GM19372 (cell line): ENCODE measurements at regions not wholly inside any gene's neighbourhood (a gene's known extent, or its start where the extent isn't known, plus 50 kb on each side); places are given as distances from the start of the nearest gene placed in this dataset.
"Not testable (repeated sequence)": the region's sequence is repeated elsewhere in the genome, so short reads cannot be mapped to it uniquely, and the experiment has no call there.

ENCODE experiments used
- ATAC-seq: cut with Tn5 transposase; IDR thresholded peaks from one replicate; pipeline ENCODE4 v1.9.1; 2021; ENCODE audit warnings: mild to moderate bottlenecking, low read depth, moderate library complexity; ENCODE audit not compliant: unreplicated experiment

DNA sequence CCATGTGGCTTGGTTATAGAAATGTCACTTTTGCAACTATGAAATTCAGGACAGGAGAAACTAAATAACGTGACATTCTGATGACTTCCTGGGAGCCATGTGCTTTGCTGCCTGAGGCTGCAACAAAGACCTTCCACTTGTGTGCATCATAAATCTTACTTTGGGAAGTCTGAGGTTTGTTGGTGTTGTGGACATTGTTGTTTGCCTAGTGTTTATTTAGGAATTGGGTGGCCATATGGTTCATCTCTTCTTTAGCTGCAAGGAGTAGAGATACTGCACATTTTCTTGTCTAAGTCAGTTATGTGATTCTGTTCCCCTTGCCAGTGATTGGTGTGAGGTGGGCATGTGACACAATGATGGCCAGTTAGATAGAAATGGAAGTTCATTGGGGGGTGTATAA, 167.3 kb upstream of the SSTR1 start:
- no peak for ATAC-seq

DNA sequence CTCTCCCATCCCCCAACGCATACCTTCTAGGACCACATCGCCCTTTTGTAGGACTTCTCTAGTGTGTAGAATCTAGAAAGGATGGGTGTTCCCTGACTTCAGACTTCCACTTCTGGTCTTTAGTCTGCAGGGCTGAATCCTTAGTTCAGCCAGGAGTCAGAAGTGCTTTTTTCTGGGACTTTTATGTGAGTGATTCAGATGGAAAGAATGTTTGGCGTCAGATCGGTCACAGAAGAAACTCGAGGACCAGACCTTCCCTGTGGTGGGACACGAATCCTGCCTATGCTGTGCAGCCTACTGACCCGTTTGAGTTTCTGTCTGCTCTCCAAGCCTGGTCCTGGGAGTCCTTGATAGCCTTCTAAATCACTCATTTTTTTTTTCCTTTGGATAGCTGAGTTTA, 165.4 kb upstream of the SSTR1 start:
- ATAC-seq: no peak

DNA sequence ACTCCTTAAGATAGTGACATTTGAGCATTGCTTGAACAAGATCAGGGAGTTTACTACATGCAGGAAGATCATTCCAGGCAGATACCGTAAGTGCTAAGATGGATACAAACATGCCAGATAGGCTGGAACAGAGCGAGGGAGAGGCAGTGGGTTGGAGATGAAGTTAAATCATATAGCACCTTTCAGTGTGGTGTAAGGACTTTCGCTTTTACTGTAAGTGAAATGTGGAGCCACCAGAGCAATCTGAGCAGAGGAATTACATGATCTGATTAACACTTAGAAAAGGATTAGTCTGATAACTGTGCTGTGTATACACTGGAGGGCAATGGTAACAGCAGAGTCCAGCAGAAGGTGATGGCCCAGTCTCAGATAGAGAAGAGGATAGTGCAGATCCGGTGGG, 163.0 kb upstream of the SSTR1 start:
- ATAC-seq: no peak

DNA sequence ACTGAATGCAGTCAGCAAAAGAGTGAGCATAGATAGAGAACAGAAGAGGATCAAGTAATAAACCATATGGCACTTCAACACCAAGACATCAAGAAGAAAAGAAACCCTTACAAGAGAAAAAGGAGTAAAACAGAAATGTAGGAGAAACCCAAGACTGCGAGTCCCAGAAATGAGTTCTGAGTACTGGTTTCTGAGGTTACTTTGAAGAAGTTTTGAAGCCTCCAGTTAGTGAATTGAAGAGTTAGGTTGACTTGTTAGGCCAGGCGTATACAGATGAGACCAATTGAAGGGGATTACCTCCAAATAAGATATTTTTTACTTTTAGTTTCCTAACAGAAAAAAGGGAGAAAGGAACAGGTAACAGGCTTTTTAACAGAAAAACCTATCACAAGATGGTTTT, 162.2 kb upstream of the SSTR1 start:
- ATAC-seq: no peak

DNA sequence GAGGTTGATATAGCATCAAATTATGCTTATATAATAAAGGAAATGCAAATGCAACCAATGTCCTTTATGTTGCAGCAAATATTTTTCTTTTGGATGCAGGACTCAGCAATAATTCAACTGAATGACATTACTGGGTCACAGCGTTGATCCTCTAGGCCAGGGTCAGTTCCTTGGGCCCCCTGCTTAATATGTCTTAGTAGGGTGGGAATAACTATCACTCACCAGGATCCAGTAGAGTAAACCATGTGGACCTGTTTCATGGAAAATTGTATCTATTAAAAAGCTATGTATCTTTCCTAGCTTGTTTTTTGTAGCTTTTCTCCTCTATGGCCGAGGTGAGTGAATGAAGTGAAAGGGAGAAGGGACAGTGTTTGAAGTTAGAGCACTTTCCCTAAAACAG, 161.5 kb upstream of the SSTR1 start:
- no peak for ATAC-seq

DNA sequence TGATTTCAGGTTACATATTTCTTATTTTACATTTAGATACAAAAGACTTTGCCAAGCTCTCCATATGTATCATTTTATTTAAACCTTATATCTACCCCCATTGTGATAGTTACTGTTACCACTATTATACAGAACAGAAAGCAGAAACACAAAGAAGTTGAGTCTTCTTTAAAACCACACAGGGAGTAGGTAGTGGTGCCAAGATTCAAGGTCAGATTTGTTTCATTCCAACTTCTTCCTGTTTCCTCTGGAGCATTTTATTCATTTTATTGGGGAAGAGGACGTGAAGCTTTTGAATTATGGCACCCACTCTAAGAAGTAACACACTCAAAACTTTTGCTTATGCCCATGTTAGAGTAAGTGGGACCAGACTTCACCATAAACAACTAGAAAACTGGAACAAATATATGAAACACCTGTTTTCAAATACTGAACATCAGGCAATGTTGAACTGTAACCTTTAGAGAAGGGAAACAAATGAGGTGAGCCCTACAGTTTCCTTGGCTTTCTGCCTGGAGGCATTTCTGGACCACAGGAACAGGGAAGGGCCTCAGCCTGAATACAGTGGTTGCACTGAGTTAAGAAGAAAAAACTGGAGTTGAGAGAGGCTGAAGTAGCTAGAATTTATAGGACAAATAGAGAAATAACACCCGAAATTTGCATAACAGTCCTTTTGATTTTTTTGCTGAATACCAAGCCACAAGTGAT, 160.4 kb upstream of the SSTR1 start:
- ATAC-seq: no peak

DNA sequence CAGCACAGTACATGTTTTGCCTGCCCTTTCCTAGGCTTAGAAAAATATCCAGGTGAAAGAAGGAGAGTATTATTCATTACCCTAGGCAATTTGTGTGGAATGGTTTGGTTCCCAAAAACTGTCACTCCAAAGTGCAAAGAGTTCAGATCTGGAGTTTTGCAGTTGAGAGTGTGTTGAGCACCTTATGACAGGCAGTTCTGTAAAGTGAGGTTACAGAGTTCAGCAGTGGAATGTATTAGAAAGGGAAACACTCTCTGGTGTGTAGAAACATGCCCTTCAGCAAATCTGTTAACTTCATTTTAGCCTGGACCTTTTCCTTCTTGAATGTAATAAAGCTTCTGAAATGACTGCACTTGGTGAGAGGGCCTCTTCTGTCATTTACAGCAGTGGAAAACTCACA, 154.0 kb upstream of the SSTR1 start:
- ATAC-seq: no peak

DNA sequence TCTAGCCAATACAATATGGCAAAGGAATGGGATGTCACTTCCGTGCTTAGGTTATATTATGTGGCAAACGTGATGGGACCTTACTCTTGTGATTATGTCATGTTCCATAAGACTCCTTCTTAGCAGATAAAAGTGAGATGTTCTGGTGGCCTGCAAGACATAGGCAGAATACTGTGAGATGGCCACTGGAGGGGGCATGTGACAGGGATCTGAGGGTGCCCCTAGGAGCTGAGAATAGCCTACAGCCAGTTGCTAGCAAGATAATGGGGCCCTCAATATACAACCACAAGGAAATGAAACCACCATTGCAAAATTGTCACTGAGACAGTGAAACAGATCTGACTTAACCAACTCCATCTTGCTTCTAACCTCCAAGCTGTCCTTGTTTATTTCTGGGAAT, 151.4 kb upstream of the SSTR1 start:
- no peak for ATAC-seq

DNA sequence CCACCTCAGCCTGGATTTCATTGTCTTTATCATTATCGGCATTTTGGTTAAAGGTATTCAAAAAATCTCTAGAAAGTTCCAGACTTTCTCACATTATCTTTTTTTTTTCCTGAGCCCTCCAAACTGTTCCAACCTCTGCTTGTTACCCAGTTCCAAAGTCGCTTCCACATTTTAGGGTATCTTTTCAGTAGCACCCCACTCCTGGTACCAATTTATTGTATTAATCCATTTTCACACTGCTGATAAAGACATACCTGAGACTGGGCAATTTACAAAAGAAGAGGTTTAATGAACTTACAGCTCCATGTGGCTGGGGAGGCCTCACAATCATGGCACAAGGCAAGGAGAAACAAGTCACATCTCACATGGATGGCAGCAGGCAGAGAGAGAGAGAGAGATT, 145.5 kb upstream of the SSTR1 start:
- not testable (repeated sequence) for ATAC-seq

DNA sequence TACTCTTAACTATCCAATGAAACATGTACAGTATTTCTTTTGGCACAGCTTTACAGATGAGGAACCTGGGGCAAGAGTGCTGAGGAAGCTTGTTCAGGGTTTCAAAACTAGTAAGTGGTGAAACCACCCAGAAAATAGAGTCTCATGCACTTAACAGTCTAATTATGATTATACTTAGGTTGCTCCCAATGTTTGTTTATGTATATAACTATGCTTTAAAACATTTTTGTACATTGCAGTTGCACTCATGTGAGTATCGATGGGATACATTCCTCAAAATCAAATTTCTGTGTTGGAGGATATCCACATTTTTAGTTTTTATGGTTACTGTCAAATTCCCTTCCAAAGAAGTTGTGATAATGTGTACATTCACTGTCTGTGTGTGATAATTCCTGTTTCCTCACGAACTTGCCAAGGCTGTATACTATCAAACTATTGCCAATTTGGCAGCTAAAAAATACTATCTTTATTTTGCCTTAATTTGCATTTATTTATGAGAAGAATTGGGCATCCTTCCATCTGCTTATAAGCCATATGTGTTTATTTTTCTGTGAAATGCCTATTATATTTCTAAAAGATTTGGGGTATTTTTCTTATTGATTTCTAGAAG, 143.9 kb upstream of the SSTR1 start:
- no peak for ATAC-seq

DNA sequence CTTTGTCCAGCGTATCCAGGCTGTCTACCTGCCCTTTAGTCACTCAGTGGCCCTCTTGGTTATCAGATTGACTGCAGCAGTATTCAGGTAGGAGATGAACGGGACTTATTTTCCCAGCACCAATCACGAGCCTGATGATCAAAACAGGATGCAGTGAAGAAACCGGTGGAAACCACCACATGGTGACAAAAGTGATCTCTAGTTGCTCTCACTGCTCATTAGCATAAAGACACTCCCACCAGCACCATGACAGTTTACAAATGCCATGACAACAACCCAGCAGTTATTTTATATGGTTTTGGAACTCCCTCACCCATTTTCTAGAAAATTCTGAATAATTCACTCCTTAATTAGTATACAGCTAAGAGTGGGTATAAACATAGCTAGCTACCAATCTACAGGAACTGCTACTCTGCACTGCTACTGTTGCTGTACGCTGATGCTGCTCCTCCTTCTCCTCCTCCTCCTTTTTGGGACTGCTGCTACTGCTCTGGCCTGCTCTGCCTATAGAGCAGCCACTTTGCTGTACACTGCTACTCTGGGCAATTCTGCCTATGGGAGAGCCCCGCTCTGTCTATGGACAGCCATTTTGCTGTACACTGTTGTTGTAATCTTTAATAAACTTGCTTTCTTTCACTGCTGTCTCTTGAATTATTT, 142.5 kb upstream of the SSTR1 start:
- ATAC-seq: no peak

DNA sequence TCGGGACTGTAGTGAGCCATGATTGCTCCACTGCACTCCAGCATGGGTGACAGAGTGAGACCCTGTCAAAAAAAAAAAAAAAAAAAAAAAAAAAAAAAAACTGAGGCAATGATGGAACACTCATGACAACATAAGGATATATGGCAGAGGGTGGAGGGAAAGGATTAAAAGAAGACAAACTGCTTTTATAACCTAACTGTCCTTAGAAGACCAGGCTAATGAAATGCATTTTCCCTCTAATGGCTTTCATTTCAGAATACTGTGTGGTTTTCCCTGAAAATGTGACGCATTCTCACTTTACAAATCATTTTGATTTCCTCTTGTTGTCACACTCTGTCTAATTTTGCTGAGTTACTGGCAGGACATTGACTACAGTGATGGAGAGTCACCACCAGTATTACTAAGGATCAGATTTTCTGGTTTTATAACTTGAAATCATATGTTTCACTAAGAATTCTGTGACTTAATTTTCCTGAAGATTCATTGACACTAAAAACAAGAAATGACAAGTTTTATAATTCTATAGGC, 137.6 kb upstream of the SSTR1 start:
- no peak for ATAC-seq

DNA sequence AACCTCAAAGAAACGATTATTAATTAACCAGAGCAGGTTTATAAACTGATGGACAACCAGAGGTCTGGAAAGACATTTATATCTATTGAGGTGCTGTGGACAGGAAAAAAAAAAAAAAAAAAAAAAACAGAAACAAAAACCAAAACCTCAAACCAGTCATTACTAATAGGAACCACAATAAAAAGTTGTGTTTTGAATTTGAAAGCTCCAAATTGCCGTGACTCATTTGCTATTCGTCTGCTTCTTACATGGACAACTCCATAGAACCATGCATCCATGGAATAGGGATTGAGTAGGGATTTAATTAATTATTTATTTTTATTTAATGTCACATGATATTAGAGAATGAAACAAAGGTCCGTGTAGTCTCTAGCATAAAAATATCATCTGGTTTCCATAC, 134.1 kb upstream of the SSTR1 start:
- ATAC-seq: no peak

DNA sequence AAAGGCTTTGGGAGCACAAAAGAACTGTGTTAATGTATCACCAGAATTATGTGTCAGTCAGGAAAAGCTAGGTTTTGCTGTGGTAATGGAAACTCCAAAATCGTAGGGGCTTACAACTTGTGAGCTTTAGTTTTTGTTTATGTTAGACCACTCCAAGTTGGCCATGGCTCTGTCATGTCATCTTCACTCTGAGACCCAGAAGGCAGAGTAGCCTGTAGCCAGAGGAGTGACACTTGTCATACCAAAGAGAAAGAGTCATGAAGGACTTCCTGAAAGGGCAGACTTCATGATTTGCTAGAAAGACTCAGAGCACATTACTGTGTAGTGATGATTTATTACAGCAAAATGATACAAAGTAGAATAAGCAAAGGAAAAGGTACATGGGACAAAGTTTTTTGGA, 133.6 kb upstream of the SSTR1 start:
- no peak for ATAC-seq

DNA sequence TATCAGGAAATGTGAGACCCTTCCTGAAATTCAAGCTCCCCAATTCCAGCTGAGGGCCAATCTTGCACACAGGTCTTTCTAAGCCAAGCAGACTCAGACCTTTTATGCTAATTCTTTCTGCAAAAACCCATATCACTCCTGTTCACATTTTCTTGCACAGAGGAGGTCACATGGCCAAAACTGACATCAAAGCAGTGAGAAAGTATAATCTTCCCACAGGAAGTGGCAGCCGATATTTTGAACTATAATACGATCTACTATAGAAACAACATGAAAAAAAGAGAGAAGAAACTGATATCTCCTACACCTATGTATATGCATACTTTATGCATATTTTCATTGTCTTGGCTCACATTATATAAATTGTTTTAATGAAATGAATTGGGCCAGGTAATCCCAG, 132.9 kb upstream of the SSTR1 start:
- ATAC-seq: no peak

DNA sequence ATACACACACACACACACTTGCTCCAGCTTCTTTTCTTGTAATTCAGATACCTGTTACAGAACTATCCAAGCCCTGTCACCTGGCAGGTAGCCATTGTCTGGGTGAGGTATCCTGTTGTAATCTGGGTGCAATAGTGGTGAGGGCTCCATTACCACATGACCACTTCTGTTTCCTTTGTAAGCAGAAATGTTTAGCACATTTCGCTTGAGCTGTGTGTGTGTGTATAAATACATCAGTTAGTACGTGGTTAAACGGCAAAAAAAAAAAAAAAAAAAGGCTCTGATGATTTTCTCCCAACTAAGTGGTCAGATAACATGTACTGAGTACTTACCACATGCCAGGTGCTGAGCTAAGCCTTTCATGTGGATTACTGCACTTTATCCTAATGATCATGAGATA, 129.3 kb upstream of the SSTR1 start:
- ATAC-seq: no peak

DNA sequence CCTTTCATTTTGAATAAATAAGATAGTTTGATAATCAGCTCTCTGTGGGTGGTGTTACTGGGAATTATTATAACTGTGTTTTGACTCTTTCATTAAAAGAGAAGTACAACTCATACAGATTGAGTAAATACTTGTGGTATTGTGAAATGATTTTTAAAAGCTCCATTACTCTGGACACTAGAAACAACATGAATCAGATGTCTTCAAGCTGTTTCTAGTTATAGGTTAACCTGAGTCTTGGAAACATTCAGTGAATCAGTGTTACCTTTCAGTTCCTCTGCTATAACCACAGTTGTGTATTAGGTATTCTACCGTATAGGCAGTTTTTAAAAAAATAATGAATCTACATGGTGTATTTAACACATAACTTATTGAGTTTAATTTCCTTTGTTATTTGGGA, 128.4 kb upstream of the SSTR1 start:
- peak; percentile 61 for ATAC-seq

DNA sequence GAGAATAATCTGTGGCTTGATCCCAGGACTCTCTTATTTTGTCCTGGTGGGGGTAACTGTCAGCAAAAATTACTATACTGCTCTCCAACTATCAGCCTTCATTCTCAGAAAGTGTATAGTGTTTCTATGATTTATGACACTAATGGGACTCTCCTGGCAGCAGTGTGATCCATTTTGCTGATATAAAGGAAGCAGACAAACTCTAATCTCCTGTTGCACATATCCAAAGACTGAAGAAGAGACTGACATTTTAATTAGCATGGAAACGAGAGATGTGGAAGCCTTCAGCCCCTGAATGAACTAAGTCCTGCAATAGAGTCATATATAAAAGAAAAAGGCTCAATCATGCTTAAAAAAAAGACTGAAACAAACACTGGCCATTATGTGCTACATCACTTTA, 127.8 kb upstream of the SSTR1 start:
- ATAC-seq: no peak

DNA sequence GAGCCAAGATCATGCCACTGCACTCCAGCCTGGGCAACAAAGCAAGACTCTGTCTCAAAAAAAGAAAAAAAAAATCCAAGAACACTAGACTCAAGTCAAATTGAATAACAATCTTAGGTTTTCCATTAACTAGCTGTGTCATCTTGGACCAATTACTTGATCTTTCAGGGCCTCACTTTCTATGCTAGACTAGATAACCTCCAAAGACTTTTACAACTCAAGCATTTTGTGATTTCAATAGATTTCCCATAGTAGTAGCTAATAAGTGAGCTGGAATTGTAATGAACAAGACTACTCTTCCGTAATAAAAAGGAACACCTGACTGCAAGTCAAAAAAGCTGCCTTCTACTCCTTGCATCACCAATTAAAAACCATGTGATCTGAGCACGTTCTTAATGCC, 127.0 kb upstream of the SSTR1 start:
- no peak for ATAC-seq

DNA sequence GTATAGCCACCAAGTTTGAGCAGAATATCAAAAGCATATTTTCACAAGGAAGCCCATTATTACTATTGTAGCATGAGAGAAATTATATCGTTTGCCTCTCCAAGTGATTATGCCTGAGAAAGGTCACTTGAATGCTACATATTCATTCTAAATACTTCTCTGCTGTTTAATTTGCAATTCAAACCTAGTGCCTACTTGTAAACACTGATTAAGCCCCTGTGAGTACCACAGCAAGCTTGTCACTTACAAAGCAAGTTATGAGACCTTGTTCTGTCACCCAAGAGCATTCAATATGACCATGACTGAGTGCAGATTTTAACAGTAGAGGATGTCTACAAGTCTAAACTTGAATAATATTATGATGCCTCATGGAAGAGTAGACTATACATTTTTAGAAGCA, 124.7 kb upstream of the SSTR1 start:
- no peak for ATAC-seq

DNA sequence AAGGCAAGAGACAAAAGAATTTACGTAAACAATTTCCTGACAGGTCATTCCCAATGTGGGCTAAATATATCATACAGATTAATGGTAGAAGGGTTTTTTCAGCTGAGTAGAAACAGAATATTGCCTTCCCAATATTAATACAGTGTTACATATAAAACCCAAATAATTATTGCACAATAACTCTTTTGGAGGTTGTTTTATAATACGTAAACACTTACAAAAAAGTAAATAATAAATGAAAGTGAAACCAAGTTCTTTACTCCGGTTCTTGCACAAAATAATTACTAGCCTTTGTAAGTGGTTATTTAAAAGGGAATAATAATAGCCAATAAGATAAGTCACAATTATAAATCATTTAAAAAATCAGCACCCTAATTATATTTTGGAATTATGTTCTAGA, 118.6 kb upstream of the SSTR1 start:
- no peak for ATAC-seq

DNA sequence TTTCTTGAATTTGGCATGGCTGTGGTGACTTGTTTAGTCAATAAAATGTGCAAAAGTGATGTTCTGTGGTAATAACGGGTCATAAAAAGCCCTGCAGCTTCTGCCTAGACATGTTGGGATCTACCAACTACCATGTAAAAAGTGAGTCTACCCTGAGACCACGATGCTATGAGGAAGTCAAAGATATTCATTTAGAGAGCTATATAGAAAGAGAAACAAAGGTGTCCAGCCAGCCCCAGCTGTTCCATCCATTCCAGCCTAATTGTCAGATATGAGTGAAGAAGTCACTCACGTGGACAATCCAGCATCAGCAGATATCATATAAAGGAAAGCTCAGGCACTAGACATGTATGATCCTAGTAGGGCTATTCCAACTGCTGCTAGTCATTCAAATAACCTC, 117.2 kb upstream of the SSTR1 start:
- ATAC-seq: no peak
